ENCODE measurements at regions not wholly inside any gene's neighbourhood (a gene's known extent, or its start where the extent isn't known, plus 50 kb on each side); places are given as distances from the start of the nearest gene placed in this dataset.
A peak's percentile ranks its signal among the peaks of the same experiment; 100 is the strongest.
"Not testable (repeated sequence)": the region's sequence is repeated elsewhere in the genome, so short reads cannot be mapped to it uniquely, and the experiment has no call there.

GRCh38 chr21:15291621-15292266 is 226.9 kb upstream of the NRIP1 start:
- H3K27ac ChIP-seq, result no peak overlapping the region
- TF ChIP-seq ZFX (IDR thresholded peaks at IDR 0.05; ENCODE audit: borderline replicate concordance) (no peak), CTCF (IDR thresholded peaks at IDR 0.05) (no peak)

- 0 out of 2 replicates have a peak overlapping the region, but pooled peaks have one; percentile 18 for H3K27ac ChIP-seq
- TF ChIP-seq ZFX (IDR thresholded peaks at IDR 0.05; ENCODE audit: borderline replicate concordance) (no peak), CTCF (IDR thresholded peaks at IDR 0.05) (no peak)
These were observed 228.4 kb upstream of the NRIP1 start for GRCh38 chr21:15293240-15293639.

- no peak overlapping the region for H3K27ac ChIP-seq
- no peak for TF ChIP-seq ZFX (IDR thresholded peaks at IDR 0.05; ENCODE audit: borderline replicate concordance)
- no peak for TF ChIP-seq CTCF (IDR thresholded peaks at IDR 0.05)
These were observed 231.1 kb upstream of the NRIP1 start for GRCh38 chr21:15295875-15296274.

GRCh38 chr21:15297824-15298223 is 233.0 kb upstream of the NRIP1 start:
- no peak overlapping the region for H3K27ac ChIP-seq
- TF ChIP-seq CTCF (IDR thresholded peaks at IDR 0.05) (no peak), ZFX (IDR thresholded peaks at IDR 0.05; ENCODE audit: borderline replicate concordance) (no peak)

GRCh38 chr21:15298306-15298705 is 233.5 kb upstream of the NRIP1 start:
- H3K27ac ChIP-seq, result no peak overlapping the region
- TF ChIP-seq ZFX (IDR thresholded peaks at IDR 0.05; ENCODE audit: borderline replicate concordance) (no peak), CTCF (IDR thresholded peaks at IDR 0.05) (no peak)

GRCh38 chr21:15298755-15299154 is 234.0 kb upstream of the NRIP1 start:
- H3K27ac ChIP-seq, result not testable (repeated sequence)

- no peak overlapping the region for H3K27ac ChIP-seq
- TF ChIP-seq CTCF (IDR thresholded peaks at IDR 0.05) (no peak), ZFX (IDR thresholded peaks at IDR 0.05; ENCODE audit: borderline replicate concordance) (no peak)
These were observed 235.3 kb upstream of the NRIP1 start for GRCh38 chr21:15300131-15300530.

- no peak for TF ChIP-seq ZFX (IDR thresholded peaks at IDR 0.05; ENCODE audit: borderline replicate concordance)
- TF ChIP-seq CTCF (IDR thresholded peaks at IDR 0.05), result no peak
These were observed 236.2 kb upstream of the NRIP1 start for GRCh38 chr21:15301014-15301413.

More at GRCh38 chr21:15301014-15301413, 236.2 kb upstream of the NRIP1 start:
- H3K27ac ChIP-seq, result no peak overlapping the region
